Dendritic cell treated with granulocyte-macrophage colony-stimulating factor and Interleukin-4, amounts not matched to agents 40 ng/mL and 50 ng/mL, for 4 days (primary cell): ENCODE measurements at regions not wholly inside any gene's neighbourhood (a gene's known extent, or its start where the extent isn't known, plus 50 kb on each side); places are given as distances from the start of the nearest gene placed in this dataset.

Experiments
- H3K27ac Mint-ChIP-seq: one replicate; pipeline ENCODE4 v1.8.0; 2022; ENCODE audit warnings: mild to moderate bottlenecking, mixed read lengths
- H3K27me3 Mint-ChIP-seq: one replicate; pipeline ENCODE4 v1.8.0; 2022; ENCODE audit warnings: mild to moderate bottlenecking, mixed read lengths
- H3K36me3 Mint-ChIP-seq: one replicate; pipeline ENCODE4 v1.8.0; 2022; ENCODE audit warnings: low read depth, mixed read lengths
- H3K4me1 Mint-ChIP-seq: one replicate; pipeline ENCODE4 v1.8.0; 2022; ENCODE audit warnings: low read depth, mixed read lengths
- H3K4me3 Mint-ChIP-seq: one replicate; pipeline ENCODE4 v1.8.0; 2022; ENCODE audit warnings: mild to moderate bottlenecking, moderate library complexity, mixed read lengths
- H3K9me3 Mint-ChIP-seq: one replicate; pipeline ENCODE4 v1.8.0; 2022; ENCODE audit warnings: mixed read lengths
- intact Hi-C: fragments of 100-400 bp; cut with micrococcal nuclease; formaldehyde crosslinking; loops from one replicate; pipeline ENCODE4 v1.15.0; 2022

DNA sequence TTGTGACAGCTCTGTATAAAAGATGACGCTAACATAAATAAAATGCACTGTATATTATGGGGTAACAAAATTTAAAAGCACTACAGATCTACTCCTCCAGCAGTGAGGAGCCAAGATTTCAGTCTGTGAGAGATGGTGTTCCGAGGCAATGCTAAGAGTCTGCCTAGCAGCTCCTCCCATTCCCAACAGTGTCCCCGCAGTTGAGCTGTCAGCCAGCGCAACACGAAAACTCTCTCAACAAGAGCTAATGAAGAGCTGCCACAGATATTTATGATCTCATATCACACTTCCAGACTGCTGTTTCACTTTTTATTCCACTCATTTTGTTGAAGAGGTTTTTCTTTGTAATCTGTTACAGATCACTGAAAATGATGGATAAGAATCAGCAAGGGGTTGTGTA, 53.9 kb upstream of the ESRRG start:
- no peaks in the 10 kb centered on the region for H3K36me3 Mint-ChIP-seq
- no peak overlapping the region for H3K4me3 Mint-ChIP-seq
- no peak overlapping the region for H3K27ac Mint-ChIP-seq
- H3K9me3 Mint-ChIP-seq = no peaks in the 10 kb centered on the region
- no peaks in the 10 kb centered on the region for H3K27me3 Mint-ChIP-seq
- no peaks in the 10 kb centered on the region for H3K4me1 Mint-ChIP-seq
- intact Hi-C loops = no loop called here
